ENCODE measurements at regions not wholly inside any gene's neighbourhood (a gene's known extent, or its start where the extent isn't known, plus 50 kb on each side); places are given as distances from the start of the nearest gene placed in this dataset.
"Not testable (repeated sequence)": the region's sequence is repeated elsewhere in the genome, so short reads cannot be mapped to it uniquely, and the experiment has no call there.

DNA sequence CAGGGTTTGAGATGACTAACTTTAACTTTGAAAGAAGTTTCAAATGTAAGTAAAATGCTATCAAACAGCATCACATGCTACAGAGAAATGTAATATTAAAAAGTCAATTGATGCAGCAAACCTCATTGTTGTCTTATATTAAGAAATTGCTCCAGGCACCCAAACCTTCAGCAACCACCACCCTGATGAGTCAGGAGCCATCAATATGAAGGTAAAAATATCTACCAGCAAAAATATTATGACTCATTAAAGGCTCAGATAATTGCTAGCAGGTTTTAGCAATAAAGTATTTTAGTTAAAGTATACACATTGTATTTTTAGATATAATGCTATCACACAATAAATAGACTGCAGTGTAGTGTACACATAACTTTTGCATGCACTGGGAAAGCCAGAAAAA, 746.3 kb downstream of the ZPLD1 start:
- intact Hi-C loops (cut with DNase I) = no loop called here
- DNase-seq (ENCODE audit: missing footprints) (no peak), ATAC-seq (no peak)

DNA sequence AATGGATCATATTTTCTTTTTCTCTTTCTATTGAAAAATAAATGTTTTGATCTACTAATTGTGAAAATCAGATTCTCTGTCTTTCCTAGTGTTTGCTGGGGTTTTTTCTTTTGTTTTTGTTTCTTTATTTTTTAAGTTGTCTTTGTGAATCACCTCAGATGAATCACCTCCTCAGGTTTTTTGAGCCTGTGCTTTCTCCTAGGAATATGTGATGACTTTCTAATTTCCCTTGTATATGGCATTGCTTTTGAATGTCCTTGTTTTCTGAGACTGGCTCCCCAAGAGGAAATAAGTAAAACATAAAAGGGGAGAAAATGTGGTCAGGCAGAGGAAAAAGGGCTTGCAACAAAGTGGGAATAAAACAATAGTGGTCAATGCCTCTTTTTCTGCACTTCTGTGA, 750.0 kb downstream of the ZPLD1 start:
- no peak for DNase-seq (ENCODE audit: missing footprints)
- no peak for ATAC-seq
- intact Hi-C loops (cut with DNase I) = no loop called here

GRCh38 chr3:103189941-103190340, 755.1 kb downstream of the ZPLD1 start:
- intact Hi-C loops (cut with DNase I) = no loop called here
- DNase-seq (ENCODE audit: missing footprints) = no peak
- no peak for ATAC-seq

DNA sequence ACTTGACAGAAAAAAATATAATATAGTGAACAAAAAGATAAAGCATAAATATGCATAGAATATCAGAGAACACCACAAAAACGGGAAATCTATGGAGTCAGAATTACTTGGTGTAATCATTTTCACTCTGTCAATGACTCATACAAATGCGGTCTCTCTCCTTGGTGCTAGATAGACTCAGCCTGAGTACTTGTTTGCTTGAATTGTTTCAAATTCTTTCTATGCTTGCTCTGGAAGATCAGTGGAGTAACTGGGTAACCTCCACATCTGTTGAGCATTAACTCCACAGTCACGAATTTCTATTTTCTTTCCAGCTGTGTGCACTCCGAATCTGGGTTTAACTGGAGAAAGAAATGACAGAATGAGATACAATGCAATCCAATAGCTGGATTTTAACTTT, 760.4 kb downstream of the ZPLD1 start:
- intact Hi-C loops (cut with DNase I) = no loop called here
- DNase-seq (ENCODE audit: missing footprints) (no peak), ATAC-seq (no peak)

GRCh38 chr3:103203441-103203840, 768.6 kb downstream of the ZPLD1 start:
- no peak for DNase-seq (ENCODE audit: missing footprints)
- no peak for ATAC-seq
- intact Hi-C loops (cut with DNase I) = no loop called here

GRCh38 chr3:103210583-103210982, 775.8 kb downstream of the ZPLD1 start:
- DNase-seq (ENCODE audit: missing footprints) (no peak), ATAC-seq (no peak)
- intact Hi-C loops (cut with DNase I) = no loop called here

- intact Hi-C loops (cut with DNase I) = no loop called here
- no peak for ATAC-seq
These were observed 783.3 kb downstream of the ZPLD1 start for GRCh38 chr3:103218146-103218545.

GRCh38 chr3:103218793-103219192, 784.0 kb downstream of the ZPLD1 start:
- ATAC-seq (no peak), DNase-seq (ENCODE audit: missing footprints) (no peak)
- intact Hi-C loops (cut with DNase I) = no loop called here

More at GRCh38 chr3:103218146-103218545, 783.3 kb downstream of the ZPLD1 start:
- DNase-seq (ENCODE audit: missing footprints) = no peak

DNA sequence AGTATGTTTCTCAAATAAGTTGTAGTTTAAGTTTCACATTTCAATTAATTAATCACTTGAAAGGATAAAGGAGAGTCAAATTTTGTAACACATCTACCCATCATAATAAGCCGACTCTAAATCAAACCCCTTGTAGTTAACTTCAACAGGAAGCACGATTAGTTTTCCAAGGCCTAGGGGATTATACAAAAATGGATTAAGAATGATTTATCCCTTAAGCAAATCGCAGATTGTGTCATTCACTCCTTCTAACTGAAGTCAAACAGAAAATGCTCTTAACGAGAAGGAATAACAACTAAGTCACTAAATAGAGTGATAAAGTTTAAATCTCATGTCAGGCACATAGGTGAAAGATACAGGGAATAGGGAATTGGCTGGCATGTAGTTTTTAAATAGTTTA, 792.8 kb downstream of the ZPLD1 start:
- ATAC-seq (no peak), DNase-seq (ENCODE audit: missing footprints) (no peak)
- intact Hi-C loops (cut with DNase I) = no loop called here

GRCh38 chr3:103247459-103247858, 812.6 kb downstream of the ZPLD1 start:
- no peak for ATAC-seq
- intact Hi-C loops (cut with DNase I) = no loop called here
- DNase-seq (ENCODE audit: missing footprints) = no peak

DNA sequence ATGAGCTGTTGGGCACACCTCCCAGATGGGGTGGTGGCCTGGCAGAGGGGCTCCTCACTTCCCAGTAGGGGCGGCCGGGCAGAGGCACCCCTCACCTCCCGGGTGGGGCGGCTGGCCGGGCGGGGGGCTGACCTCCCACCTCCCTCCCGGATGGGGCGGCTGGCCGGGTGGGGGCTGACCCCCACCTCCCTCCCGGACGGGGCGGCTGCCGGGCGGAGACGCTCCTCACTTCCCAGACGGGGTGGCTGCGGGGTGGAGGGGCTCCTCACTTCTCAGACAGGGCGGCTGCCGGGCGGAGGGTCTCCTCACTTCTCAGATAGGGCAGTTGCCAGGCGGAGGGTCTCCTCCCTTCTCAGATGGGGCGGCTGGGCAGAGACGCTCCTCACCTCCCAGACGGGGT, 820.0 kb downstream of the ZPLD1 start:
- ATAC-seq; intact Hi-C loops (cut with DNase I); DNase-seq (ENCODE audit: missing footprints): not testable (repeated sequence)

DNA sequence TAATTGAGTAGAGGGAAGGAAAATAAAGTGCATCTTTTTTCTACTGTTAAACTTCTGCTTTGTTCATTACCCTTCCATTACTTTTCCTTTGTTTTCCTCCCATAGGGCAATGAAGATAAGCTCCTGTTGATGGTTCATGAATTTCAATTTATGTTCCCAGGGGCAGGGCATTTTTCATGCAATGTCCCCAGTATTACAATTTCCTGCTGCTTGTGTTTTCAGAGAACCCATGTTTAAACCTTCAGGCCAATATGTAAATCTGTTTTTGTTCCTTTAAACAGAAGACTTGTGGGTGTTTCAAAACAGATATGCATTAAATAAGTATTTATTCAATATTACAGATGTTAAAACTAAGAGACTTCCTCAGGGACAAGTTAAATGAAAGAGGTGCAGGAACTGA, 834.5 kb downstream of the ZPLD1 start:
- DNase-seq (ENCODE audit: missing footprints) (no peak), ATAC-seq (no peak)
- intact Hi-C loops (cut with DNase I) = no loop called here

- no peak for ATAC-seq
- intact Hi-C loops (cut with DNase I) = no loop called here
- DNase-seq (ENCODE audit: missing footprints) = no peak
These were observed 836.8 kb downstream of the ZPLD1 start for GRCh38 chr3:103271575-103271974.

DNA sequence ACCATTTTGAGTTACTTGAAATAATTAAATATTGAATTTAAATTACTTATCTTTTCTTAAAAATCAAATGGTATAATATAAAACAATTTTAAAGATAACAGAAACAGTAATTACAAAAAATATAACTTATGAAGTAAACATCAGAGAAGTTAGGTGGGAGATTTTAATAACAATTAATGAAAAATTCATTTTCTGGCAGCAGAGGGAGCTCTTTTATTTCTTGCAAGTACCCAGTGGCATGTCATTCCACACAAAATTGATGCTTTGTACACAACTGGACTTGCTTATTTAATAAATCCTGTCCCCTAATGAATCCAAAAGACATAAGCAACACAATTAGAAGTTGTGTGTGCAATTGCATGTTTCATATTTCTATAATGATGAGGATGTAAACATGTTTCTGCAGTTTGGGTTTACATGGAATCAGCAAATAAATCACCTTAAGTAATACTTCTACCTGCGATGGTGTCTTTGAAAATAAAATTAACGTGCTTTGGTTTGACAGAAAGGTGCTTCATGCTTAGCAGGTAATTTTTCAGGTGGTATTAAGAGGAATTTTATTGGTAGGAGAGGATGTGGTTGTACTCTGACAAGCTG, 861.3 kb downstream of the ZPLD1 start:
- ATAC-seq (no peak), DNase-seq (ENCODE audit: missing footprints) (no peak)
- intact Hi-C loops (cut with DNase I) = no loop called here

DNA sequence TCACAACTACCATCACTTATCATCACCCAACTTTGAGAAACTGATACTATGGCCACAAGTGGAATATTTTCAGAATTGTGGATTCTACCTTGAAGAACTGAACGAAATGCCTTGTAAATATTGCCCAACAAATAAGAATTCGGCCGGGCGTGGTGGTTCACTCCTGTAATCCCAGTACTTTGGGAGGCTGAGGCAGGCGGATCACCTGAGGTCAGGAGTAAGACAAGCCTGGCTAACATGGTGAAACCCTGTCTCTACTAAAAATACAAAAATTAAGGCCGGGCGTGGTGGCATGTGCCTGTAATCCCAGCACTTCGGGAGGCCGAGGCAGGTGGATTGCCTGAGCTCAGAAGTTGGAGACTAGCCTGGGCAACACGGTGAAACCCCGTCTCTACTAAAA, 862.7 kb downstream of the ZPLD1 start:
- DNase-seq (ENCODE audit: missing footprints) = peak; percentile 66
- ATAC-seq; intact Hi-C loops (cut with DNase I): not testable (repeated sequence)

- intact Hi-C loops (cut with DNase I) = no loop called here
- DNase-seq (ENCODE audit: missing footprints) (no peak), ATAC-seq (no peak)
These were observed 871.3 kb downstream of the ZPLD1 start for GRCh38 chr3:103306104-103306503.

DNA sequence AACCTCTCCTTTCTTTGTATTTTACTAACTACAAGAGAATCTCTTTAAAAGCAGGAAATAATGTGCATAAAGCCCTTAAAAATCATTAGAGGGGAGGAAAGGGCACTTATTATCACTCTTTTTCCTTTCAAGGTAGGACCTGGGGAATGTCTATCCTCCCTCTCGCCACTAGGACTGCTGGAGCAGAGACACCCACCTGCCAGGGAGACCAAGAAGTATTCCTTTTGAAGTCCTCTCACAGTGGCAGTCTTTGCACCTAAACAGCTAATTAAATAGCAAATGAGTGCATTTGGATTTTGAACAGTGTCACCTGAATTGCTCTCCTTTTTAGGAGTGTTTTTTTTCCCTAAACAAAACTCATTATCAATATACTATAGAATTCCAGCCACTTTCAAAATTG, 874.1 kb downstream of the ZPLD1 start:
- DNase-seq (ENCODE audit: missing footprints) = no peak
- ATAC-seq = no peak
- intact Hi-C loops (cut with DNase I) = no loop called here

GRCh38 chr3:103319912-103320311, 885.1 kb downstream of the ZPLD1 start:
- no peak for ATAC-seq
- intact Hi-C loops (cut with DNase I) = no loop called here
- DNase-seq (ENCODE audit: missing footprints) = no peak

DNA sequence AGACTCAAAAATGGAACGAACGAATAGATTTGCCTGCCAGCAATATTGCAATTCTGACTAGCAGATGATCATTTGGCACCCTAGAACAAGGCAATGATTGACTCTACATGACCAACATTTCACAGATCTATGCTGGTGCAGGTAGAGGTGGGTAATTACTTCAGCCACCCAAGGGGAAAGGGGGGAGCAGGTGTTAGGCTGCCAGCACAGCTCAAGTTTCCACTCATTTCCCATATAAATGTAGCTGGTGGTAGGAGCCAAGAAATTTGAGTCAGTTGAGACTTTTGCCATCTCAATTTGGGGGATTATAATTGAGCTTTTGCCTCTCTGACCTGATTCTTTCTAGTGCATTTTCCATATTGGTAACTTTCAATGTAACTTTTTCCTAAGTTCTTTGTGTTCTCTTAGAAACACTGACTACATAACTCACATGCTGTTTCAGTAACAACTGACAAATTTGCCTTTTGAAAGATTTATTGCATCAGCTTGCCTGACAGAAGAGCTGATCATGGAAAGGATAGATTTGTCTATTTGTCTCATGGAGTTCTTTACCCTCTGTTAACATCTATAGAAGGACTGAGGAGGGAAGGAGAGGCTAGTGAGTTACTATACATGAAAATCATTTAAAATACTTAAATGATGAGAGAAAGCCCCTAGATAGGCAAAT, 902.5 kb downstream of the ZPLD1 start:
- intact Hi-C loops (cut with DNase I) = no loop called here
- DNase-seq (ENCODE audit: missing footprints) = no peak
- no peak for ATAC-seq

DNA sequence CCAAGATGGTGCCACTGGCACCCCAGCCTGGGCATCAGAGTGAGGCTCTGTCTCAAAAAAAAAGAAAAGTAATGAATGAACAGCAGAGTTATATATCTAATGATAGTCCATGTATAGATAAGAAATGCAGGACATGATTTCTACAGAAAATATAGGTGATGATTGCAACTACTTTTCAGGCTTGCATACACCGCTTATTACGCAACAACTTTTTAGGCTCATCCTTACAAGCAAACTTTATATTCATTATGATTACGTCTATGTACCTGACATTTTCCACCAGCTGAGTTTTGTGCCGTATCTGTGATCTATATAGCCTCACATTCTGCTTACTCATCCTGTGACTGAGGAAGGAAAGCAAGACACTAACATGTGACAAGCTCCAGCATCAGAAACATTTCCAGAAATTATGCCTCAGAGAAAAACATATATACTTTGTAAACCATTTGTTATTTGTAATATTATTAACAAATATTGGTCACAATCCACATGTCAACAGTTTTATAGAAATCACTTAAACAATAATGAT, 906.3 kb downstream of the ZPLD1 start:
- ATAC-seq = no peak
- intact Hi-C loops (cut with DNase I) = no loop called here
- no peak for DNase-seq (ENCODE audit: missing footprints)
